ENCODE measurements at regions not wholly inside any gene's neighbourhood (a gene's known extent, or its start where the extent isn't known, plus 50 kb on each side); places are given as distances from the start of the nearest gene placed in this dataset.

GRCh38 chrX:139211568-139212182, 318.9 kb upstream of the F9 start:
- Histone ChIP-seq H3K56ac (ENCODE audit: insufficient read length, low read depth, low read length) (no peak overlapping the region), H2AK5ac (ENCODE audit: insufficient read length, low read length) (no peak overlapping the region), H4K8ac (replicated peaks; ENCODE audit: insufficient read length, low read depth, low read length) (no peak overlapping the region), H3T11ph (ENCODE audit: low read length) (no peak overlapping the region), H3K27ac (ENCODE audit: insufficient read length, low read depth, low read length) (no peak overlapping the region), H2BK20ac (ENCODE audit: low read depth, low read length, poor library complexity, severe bottlenecking) (no peak overlapping the region), H3K4ac (ENCODE audit: low read depth, low read length) (no peak overlapping the region), H3K23ac (ENCODE audit: insufficient read length, low read depth, low read length) (no peak overlapping the region), H4K20me1 (ENCODE audit: control insufficient read depth, insufficient read depth, insufficient read length) (no peaks in the 10 kb centered on the region), H2AFZ (ENCODE audit: low read length) (no peak overlapping the region), H4K91ac (ENCODE audit: insufficient read length, low read depth, low read length) (no peak overlapping the region), H3K79me2 (ENCODE audit: insufficient read depth, low read length) (no peaks in the 10 kb centered on the region), H3K23me2 (ENCODE audit: insufficient read length, low read depth, low read length, poor library complexity, severe bottlenecking) (no peaks in the 10 kb centered on the region), H3K4me2 (ENCODE audit: insufficient read depth, insufficient read length, low read length) (peak overlapping the region; percentile 9), H3K27me3 (ENCODE audit: insufficient read depth, low read length) (peaks cover 17% of the 10 kb centered on the region; the same call in 1 of the 2 replicates), H4K5ac (ENCODE audit: insufficient read length, low read depth, low read length) (no peak overlapping the region), H3K9me3 (ENCODE audit: control insufficient read depth, low read depth, low read length) (no peaks in the 10 kb centered on the region), H3K18ac (ENCODE audit: insufficient read length, low read depth, low read length) (no peak overlapping the region), H3K4me1 (ENCODE audit: insufficient read depth, low read length) (no peaks in the 10 kb centered on the region; the same call in 1 of the 2 replicates), H2BK12ac (ENCODE audit: insufficient read length, low read depth, low read length) (no peak overlapping the region), H2BK5ac (ENCODE audit: insufficient read length, low read length) (no peak overlapping the region), H3K9ac (ENCODE audit: extremely low read depth, insufficient read length, low read length) (no peak overlapping the region), H2BK120ac (ENCODE audit: low read depth, low read length, poor library complexity, severe bottlenecking) (no peak overlapping the region), H2BK15ac (ENCODE audit: low read depth, low read length) (no peak overlapping the region), H3K79me1 (ENCODE audit: insufficient read depth, low read depth, low read length, poor library complexity, severe bottlenecking) (no peaks in the 10 kb centered on the region), H3K14ac (ENCODE audit: insufficient read depth, low read length) (no peak overlapping the region)
- Mint-ChIP-seq H3K9me3 (no peaks in the 10 kb centered on the region; a peak in 1 of 5 replicates), H3K27ac (peak overlapping the region; percentile 13 to 78 (median 23); a peak in 5 of 7 replicates), H3K36me3 (ENCODE audit: insufficient read depth in 1 of 3, low read depth in 3 of 3) (no peaks in the 10 kb centered on the region), H3K27me3 (ENCODE audit: low read depth) (peaks cover 59% of the 10 kb centered on the region), H3K4me1 (peaks cover 25 to 32% of the 10 kb centered on the region in 2 experiments), H3K4me3 (peak overlapping the region; percentile 7 to 21; a peak in 3 of 5 replicates)
- WGBS (ENCODE audit: extremely low coverage, insufficient read length, low lambda C conversion rate), result no CpG with 5 or more reads among the region's 8 CpGs
- TF ChIP-seq CTCF (conservative IDR thresholded peaks at IDR 0.05), result no peak
- peak; percentile 31 for DNase-seq
